IPS-18a (cell line): ENCODE measurements at regions not wholly inside any gene's neighbourhood (a gene's known extent, or its start where the extent isn't known, plus 50 kb on each side); places are given as distances from the start of the nearest gene placed in this dataset.
"Not testable (repeated sequence)": the region's sequence is repeated elsewhere in the genome, so short reads cannot be mapped to it uniquely, and the experiment has no call there.

Source experiments
- H3K27ac ChIP-seq: one replicate; pipeline ENCODE4 v1.5.1; 2013; ENCODE audit warnings: low read length
- H3K27me3 ChIP-seq: one replicate; pipeline ENCODE4 v1.6.1; 2013; ENCODE audit warnings: mild to moderate bottlenecking, low read length; ENCODE audit not compliant: control insufficient read depth, insufficient read depth
- H3K36me3 ChIP-seq: one replicate; pipeline ENCODE4 v1.6.1; 2013; ENCODE audit warnings: low read depth, low read length; ENCODE audit not compliant: control insufficient read depth
- H3K4me1 ChIP-seq: one replicate; pipeline ENCODE4 v1.6.1; 2013; ENCODE audit warnings: low read depth, low read length; ENCODE audit not compliant: control insufficient read depth
- H3K4me3 ChIP-seq: one replicate; pipeline ENCODE4 v1.5.1; 2013; ENCODE audit warnings: low read length
- H3K9ac ChIP-seq: one replicate; pipeline ENCODE4 v1.6.1; 2013; ENCODE audit warnings: mild to moderate bottlenecking, low read length, moderate library complexity
- H3K9me3 ChIP-seq: one replicate; pipeline ENCODE4 v1.6.1; 2013; ENCODE audit warnings: low read depth, low read length; ENCODE audit not compliant: control insufficient read depth

DNA sequence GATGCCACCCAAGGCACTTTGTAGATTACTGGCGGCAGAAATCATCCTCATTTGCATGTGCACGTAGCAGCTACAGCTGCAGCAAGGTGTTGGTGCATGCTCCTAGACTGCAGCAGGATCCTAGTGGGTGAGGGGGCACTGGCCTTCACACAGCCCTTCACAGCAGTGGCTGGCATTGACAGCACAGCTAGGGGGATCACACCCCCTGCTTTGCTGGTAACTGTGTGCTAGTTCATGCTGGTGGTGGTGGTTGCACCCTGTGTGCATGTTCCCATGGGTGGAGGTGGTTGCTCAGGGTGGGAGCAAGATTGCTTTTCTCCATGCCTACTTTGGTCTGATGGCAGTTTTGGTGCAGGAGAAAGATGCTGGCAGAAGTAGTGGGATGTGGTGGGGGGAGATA, 1695.1 kb upstream of the CDH6 start:
- H3K4me3 ChIP-seq, result no peak overlapping the region
- no peaks in the 10 kb centered on the region for H3K4me1 ChIP-seq
- H3K36me3 ChIP-seq, result no peaks in the 10 kb centered on the region
- H3K27ac ChIP-seq, result no peak overlapping the region
- H3K9me3 ChIP-seq, result peaks cover 4% of the 10 kb centered on the region
- H3K27me3 ChIP-seq, result no peaks in the 10 kb centered on the region
- H3K9ac ChIP-seq, result no peak overlapping the region

DNA sequence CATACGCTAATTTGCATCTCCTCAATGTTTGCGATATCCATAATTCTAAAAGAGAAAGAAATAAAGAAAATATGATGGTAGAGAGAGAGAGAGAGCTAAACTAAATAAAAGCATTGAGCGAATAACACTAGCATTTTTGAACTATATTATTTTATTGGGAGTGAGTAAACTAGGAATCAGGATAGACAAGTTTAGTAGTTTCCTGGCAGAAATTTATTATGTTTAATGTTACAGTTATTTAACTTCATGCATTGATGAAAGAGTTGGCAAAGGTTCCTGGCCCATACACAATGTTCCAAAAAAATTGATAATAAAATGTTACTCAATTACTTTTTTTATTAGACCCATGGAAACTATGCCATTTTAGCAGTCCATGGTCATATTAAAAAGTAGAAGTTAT, 1708.2 kb upstream of the CDH6 start:
- H3K4me3 ChIP-seq, result no peak overlapping the region
- H3K9ac ChIP-seq, result no peak overlapping the region
- no peaks in the 10 kb centered on the region for H3K27me3 ChIP-seq
- no peak overlapping the region for H3K27ac ChIP-seq
- no peaks in the 10 kb centered on the region for H3K36me3 ChIP-seq
- no peaks in the 10 kb centered on the region for H3K4me1 ChIP-seq
- no peaks in the 10 kb centered on the region for H3K9me3 ChIP-seq

DNA sequence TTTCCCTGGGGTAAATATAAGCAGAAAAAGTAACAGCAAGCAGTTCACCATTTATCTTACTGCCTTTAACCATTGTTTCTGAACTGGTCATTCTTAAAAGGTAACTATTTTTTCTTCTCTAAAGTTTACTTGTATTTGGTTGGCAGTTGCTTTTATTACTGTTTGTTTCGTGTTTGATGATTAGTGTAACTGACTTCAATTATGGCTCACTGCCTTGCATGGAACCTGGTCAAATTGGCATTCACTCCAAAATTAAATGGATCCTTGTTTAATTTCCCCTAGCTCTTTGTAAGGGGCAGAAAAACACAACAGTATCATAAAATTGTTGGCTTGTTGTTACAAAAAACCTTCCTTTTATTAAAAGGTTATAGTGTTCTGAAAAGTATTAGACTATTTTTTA, 1723.9 kb upstream of the CDH6 start:
- no peak overlapping the region for H3K9ac ChIP-seq
- no peak overlapping the region for H3K27ac ChIP-seq
- no peak overlapping the region for H3K4me3 ChIP-seq
- H3K27me3 ChIP-seq, result no peaks in the 10 kb centered on the region
- H3K9me3 ChIP-seq, result no peaks in the 10 kb centered on the region
- peaks cover 8% of the 10 kb centered on the region for H3K4me1 ChIP-seq
- H3K36me3 ChIP-seq, result no peaks in the 10 kb centered on the region

DNA sequence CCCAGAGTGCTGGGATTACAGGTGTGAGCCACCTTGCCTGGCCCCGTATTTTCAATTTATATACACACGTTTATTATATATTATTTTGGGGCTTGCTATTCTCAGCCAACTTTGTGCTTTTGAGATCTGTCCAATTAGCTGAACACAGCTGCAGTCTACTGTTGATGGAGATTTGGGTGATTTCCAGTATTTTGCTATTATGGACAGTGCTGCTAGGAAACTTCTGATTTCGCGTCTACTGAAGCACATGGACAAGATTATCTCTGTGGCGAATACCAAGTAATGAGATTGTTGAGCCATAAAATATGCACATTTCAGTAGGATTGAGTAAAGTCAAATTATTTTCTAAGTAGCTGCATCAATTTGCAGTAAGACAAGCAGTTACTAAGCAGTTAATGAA, 1731.2 kb upstream of the CDH6 start:
- Histone ChIP-seq H3K27me3 (no peaks in the 10 kb centered on the region), H3K4me1 (no peaks in the 10 kb centered on the region), H3K9me3 (no peaks in the 10 kb centered on the region), H3K4me3 (no peak overlapping the region), H3K9ac (no peak overlapping the region), H3K27ac (no peak overlapping the region), H3K36me3 (no peaks in the 10 kb centered on the region)

DNA sequence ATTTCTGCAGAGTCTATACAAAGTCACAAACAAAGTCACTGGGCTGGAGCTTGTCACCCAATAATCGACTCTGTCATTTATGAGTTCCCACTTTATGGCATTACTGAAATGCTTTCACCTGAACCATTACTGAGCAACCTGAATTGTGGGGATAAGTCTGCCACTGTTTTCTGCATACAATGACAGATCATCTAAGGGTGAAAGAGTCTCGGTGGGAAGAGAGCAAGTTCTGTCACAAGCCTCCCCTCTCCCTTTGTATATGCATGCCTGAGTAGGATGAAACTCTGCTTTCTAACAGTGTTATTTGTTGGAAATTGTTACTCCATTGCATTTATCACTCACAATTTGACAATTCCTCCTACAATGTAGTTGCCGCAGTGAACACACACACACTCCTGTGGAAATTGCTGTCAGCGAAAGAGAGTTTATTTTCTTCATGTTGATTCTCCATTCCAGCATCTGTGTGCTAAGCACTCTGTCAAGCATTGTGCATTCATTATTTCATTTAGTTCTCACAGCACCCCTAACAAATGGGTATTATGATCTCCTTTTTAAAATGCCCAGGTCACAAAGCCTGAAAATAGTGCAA, 1732.4 kb upstream of the CDH6 start:
- no peaks in the 10 kb centered on the region for H3K27me3 ChIP-seq
- H3K4me1 ChIP-seq, result no peaks in the 10 kb centered on the region
- no peak overlapping the region for H3K9ac ChIP-seq
- H3K9me3 ChIP-seq, result no peaks in the 10 kb centered on the region
- H3K36me3 ChIP-seq, result no peaks in the 10 kb centered on the region
- H3K27ac ChIP-seq, result no peak overlapping the region
- H3K4me3 ChIP-seq, result no peak overlapping the region

DNA sequence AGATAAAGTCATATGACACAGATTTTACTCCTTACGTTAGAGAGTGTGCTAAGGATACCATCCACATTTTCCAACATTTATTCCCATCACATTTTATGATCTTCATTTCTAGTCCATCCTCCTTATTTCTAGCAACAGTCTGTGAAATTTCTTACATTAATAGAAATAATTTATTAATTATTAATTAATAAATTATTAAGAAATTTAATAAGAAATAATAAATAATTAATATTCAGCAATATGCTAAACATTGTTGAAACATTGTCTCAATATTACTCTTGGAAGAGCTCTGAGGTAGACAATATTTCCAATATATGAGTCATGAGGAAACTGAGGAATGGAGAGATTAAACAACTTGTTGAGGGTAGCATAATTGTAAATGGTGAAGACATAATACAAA, 1742.5 kb upstream of the CDH6 start:
- H3K4me1 ChIP-seq, H3K9ac ChIP-seq, H3K27ac ChIP-seq, H3K36me3 ChIP-seq, H3K27me3 ChIP-seq, H3K4me3 ChIP-seq, H3K9me3 ChIP-seq: not testable (repeated sequence)

DNA sequence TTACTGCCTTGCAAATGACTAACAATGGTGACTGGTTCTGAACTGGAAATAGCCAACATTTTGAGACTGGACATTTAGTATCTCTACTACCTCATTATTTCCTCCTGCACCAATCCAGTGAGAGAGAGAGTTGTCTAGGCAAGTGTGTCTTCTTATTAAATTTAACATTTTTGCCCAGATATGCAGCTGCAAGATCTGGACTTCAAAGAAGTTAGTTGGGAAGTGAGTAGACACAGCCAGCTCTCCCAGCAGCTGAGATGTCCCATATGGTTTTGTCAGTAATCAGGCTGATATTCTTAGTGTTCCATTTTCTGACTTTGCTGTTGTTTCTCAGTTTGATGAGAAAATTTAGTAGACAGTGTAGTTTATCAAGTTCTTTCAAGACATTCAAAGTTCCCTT, 1778.8 kb upstream of the CDH6 start:
- no peaks in the 10 kb centered on the region for H3K36me3 ChIP-seq
- H3K9ac ChIP-seq, result no peak overlapping the region
- H3K27ac ChIP-seq, result no peak overlapping the region
- no peaks in the 10 kb centered on the region for H3K9me3 ChIP-seq
- no peaks in the 10 kb centered on the region for H3K27me3 ChIP-seq
- no peaks in the 10 kb centered on the region for H3K4me1 ChIP-seq
- H3K4me3 ChIP-seq, result no peak overlapping the region

DNA sequence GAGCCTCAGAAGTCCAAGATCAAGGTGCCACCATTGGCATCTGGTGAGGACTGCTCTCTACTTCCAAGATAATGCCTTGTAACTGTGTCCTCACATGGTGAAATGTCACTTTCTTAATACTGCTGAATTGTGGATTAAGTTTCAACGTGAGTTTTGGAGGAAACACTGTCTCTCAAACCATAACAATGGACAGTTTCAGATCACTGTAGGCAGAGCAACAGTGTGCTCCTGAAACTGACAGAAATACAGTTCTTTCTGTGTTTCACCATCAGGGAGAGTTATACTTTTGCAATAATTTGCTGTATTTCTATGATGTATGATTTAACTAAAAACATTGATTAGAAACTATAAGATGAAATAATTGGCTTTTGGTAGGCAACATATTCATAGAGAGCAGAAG, 1780.5 kb upstream of the CDH6 start:
- Histone ChIP-seq H3K9me3 (no peaks in the 10 kb centered on the region), H3K4me1 (no peaks in the 10 kb centered on the region), H3K9ac (no peak overlapping the region), H3K27me3 (no peaks in the 10 kb centered on the region), H3K36me3 (no peaks in the 10 kb centered on the region), H3K4me3 (no peak overlapping the region), H3K27ac (no peak overlapping the region)

DNA sequence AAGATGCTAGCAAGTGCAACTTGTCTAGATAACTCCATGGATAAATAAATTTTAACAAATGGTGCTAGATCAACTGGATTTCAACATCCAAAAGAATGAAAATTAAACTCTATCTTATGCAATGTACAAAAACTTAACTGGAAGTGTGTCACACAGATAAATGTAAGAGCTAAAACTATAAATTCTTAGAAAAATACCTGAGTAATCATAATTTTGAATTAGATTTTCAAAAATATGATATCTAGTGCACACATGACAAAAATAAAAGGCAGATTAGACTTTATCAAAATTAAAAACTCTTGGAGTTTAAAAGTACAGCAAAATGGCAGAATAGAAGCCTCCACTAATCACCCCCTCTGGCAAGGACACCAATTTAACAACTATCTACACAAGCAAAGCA, 1791.2 kb upstream of the CDH6 start:
- Histone ChIP-seq H3K4me1 (no peaks in the 10 kb centered on the region), H3K4me3 (no peak overlapping the region), H3K9me3 (peaks cover 9% of the 10 kb centered on the region), H3K36me3 (no peaks in the 10 kb centered on the region), H3K27me3 (no peaks in the 10 kb centered on the region), H3K9ac (no peak overlapping the region), H3K27ac (no peak overlapping the region)

DNA sequence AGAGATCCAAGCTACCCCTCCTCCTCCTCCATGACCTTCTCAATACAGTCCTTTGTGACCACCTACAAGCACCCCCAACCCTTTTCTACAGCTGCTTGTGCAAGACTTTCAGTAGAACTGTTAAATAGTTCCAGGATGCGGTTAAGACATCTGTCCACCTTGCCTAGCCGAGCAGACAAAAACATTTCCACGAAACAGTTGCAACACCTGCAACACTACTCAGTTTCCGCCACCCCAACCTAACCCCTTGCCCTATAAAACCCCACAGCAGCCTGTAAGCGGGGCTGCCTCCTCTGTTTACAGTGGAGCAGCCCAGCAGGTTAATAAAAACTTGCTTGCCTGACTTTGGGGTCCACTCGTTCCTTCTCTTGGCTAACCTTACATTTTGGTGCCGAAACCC, 1803.5 kb upstream of the CDH6 start:
- no peaks in the 10 kb centered on the region for H3K27me3 ChIP-seq
- no peaks in the 10 kb centered on the region for H3K36me3 ChIP-seq
- no peak overlapping the region for H3K27ac ChIP-seq
- H3K4me3 ChIP-seq, result no peak overlapping the region
- no peaks in the 10 kb centered on the region for H3K9me3 ChIP-seq
- no peaks in the 10 kb centered on the region for H3K4me1 ChIP-seq
- no peak overlapping the region for H3K9ac ChIP-seq

DNA sequence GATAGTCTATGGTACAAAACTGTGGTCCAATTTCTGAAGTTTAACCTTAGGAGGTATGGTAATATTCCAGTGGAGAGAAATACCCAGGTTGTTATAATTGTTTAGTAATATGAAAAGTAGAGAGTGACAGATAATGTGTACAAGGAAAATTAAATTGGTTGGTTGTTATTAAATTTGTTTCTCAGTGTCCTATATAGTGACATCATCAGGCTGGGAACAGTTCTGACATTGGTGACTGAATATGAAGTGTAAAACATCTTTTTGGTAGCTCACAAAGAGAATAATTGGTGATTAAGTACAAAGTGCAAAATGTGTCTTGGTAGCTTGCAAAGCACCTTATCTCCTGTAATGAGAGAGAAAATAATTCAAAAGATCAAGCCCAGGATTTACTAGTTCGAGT, 1806.1 kb upstream of the CDH6 start:
- no peaks in the 10 kb centered on the region for H3K27me3 ChIP-seq
- no peak overlapping the region for H3K4me3 ChIP-seq
- no peaks in the 10 kb centered on the region for H3K4me1 ChIP-seq
- no peak overlapping the region for H3K9ac ChIP-seq
- no peaks in the 10 kb centered on the region for H3K9me3 ChIP-seq
- H3K36me3 ChIP-seq, result no peaks in the 10 kb centered on the region
- H3K27ac ChIP-seq, result no peak overlapping the region

DNA sequence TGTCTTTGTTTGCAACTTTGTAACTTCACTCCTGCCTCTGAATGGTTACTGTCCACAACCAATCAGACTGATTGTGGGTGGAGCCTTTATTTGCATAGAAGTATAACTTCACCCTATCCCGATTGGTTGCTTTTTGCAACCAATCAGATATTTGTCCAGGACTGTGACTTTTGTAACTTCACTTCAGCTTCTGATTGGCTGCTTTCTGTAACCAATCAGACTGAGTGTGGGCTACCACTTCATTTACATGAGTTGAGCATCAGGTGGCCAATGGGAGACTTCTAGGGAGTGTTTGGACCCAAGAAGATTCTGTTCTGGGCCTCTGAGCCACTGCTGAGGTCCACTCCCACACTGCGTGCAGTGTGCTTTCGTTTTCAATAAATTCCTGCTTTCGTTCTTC, 1810.7 kb upstream of the CDH6 start:
- Histone ChIP-seq H3K27me3 (no peaks in the 10 kb centered on the region), H3K4me1 (no peaks in the 10 kb centered on the region), H3K27ac (no peak overlapping the region), H3K4me3 (no peak overlapping the region), H3K9me3 (no peaks in the 10 kb centered on the region), H3K9ac (no peak overlapping the region), H3K36me3 (no peaks in the 10 kb centered on the region)
